ENCODE measurements at regions not wholly inside any gene's neighbourhood (a gene's known extent, or its start where the extent isn't known, plus 50 kb on each side); places are given as distances from the start of the nearest gene placed in this dataset.
"Not testable (repeated sequence)": the region's sequence is repeated elsewhere in the genome, so short reads cannot be mapped to it uniquely, and the experiment has no call there.

DNA sequence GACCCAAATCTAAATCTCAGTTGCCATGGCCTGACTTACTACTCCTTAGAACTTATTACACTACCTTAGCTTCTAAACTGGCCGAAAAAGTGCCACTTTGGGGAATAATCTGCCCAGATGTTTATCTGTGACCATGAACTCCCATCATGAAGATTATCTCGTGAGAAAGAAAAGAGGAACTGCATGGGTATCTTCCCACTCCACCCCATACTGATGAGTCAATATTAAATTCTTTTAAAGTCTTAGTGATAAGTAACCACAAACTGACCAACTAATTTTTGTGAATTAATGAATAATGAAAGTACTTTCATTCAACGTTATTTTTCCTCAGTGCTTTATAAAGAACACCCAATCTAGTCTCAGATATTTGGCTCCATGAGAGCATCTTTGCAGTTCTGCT, 493.5 kb downstream of the EBF1 start:
- intact Hi-C loops (cut with micrococcal nuclease): no loop called here

GRCh38 chr5:158602981-158603380, 496.7 kb downstream of the EBF1 start:
- intact Hi-C loops (cut with micrococcal nuclease): no loop called here

- intact Hi-C loops (cut with micrococcal nuclease): no loop called here
These were observed 498.6 kb downstream of the EBF1 start for GRCh38 chr5:158601118-158601517.

DNA sequence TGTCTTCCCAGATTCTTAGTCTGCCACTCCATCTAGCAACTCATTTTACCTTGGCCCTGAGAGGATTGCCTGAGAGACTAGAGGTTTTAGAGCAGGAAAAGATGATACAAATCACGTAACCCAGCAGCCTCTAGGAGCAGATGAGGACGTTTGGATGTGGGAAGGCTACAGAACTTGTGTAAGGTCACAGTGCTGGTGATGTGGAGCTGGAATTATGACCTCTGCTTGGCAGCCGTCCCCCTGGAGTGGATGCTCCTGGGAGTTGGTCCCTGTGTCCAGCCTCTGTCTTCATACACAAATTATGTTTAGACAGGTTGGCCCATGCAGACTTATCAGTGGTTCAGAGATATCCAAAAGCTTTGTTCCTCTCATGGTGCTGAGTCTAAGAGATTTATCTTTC, 499.0 kb downstream of the EBF1 start:
- intact Hi-C loops (cut with micrococcal nuclease): no loop called here

DNA sequence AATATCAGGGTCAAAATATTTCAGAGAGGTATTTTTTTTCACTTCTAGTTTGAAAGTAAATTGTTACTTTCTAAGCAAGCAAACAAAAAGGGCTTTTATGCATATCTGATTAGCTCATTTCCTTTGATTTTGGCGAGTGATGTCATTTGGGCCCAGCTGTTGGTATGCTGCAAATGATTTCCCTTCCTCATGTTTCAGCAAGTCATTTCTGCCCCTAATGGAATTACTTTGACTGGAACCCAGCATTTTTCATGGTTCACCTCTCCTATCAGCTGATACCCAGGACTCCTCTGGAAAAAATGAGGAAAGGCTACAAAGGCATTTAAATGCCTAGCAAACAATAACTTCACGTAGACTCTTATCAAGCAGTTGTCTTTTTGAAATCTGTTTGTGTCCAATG, 500.6 kb downstream of the EBF1 start:
- intact Hi-C loops (cut with micrococcal nuclease): no loop called here

- intact Hi-C loops (cut with micrococcal nuclease): no loop called here
These were observed 505.0 kb downstream of the EBF1 start for GRCh38 chr5:158594595-158595242.

GRCh38 chr5:158593925-158594324, 505.8 kb downstream of the EBF1 start:
- intact Hi-C loops (cut with micrococcal nuclease): no loop called here

DNA sequence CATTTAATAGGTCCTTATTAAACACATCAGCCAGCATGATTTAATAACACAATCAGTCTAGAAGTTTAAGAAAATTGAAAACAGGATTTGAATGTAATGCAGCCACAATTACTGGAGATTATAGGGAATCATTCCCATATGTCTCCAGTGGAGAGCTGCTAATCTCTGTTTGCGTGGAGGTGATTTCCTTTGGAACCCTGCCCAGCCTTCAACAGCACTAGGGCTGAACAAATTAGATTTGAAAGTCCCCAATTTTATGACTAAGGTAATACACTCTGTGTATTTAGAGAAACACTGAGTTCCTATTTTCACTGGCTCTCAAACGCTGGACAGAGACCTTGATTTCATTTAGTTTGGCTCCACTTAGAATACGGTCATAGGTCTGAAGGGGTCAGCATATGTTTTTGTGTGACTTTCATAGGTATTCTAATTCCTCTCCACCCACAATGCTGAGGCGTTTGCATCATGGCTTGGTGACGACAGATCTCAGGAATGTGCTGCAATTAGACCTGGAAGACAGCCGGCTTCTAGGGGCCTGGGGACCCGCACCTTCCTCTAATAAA, 508.3 kb downstream of the EBF1 start:
- intact Hi-C loops (cut with micrococcal nuclease): no loop called here

GRCh38 chr5:158590746-158591300, 508.9 kb downstream of the EBF1 start:
- intact Hi-C loops (cut with micrococcal nuclease): no loop called here

DNA sequence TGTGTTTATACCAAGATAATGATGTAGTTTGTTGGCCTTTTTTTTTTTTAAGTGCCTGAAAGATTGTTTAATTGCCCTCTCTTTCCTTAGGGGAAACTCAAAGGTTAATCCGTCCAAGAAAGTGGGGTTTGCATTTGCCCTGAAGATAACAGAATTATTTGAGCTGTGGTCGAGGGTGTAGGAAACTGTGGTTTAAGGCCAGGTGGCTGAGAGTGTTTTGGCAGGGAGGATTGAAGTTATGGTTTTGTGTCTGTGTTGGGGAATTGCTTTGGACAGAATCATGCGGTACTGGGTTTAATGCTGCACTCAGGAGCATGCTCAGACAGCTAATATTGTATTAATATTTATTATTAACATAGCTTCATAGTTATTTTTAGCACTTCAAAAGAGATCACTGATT, 509.8 kb downstream of the EBF1 start:
- intact Hi-C loops (cut with micrococcal nuclease): no loop called here

- intact Hi-C loops (cut with micrococcal nuclease): no loop called here
These were observed 511.1 kb downstream of the EBF1 start for GRCh38 chr5:158588617-158589016.

DNA sequence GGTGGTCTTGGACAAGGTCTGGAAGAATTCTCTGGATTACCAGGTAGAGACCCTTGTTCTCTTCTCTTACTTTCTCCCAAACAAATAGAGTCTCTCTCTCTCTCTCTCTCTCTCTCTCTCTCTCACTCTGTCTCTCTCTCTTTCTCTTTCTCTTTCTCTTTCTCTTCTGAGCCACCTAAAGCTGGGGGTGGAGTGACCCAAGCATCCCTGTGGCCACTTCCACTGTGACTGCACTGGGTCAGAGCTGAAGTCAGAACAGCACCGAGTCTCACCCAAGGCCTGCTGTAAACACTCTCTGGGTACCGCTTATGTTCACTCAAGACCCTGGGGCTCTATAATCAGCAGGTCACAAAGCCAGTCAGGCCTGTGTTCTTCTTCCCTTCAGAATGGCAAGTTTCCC, 513.7 kb downstream of the EBF1 start:
- intact Hi-C loops (cut with micrococcal nuclease): no loop called here

DNA sequence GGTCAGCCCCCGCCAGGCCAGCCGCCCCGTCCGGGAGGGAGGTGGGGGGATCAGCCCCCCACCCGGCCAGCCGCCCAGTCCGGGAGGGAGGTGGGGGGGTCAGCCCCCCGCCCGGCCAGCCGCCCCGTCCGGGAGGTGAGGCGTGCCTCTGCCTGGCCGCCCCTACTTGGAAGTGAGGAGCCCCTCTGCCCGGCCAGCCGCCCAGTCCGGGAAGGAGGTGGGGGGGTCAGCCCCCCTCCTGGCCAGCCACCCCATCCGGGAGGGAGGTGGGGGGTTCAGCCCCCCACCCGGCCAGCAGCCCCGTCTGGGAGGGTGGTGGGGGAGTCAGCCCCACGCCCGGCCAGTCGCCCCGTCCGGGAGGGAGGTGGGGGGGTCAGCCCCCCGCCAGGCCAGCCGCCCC, 517.0 kb downstream of the EBF1 start:
- intact Hi-C loops (cut with micrococcal nuclease): not testable (repeated sequence)

GRCh38 chr5:158573829-158574228, 525.9 kb downstream of the EBF1 start:
- intact Hi-C loops (cut with micrococcal nuclease): no loop called here

GRCh38 chr5:158570502-158570901, 529.2 kb downstream of the EBF1 start:
- intact Hi-C loops (cut with micrococcal nuclease): no loop called here

- intact Hi-C loops (cut with micrococcal nuclease): no loop called here
These were observed 530.2 kb downstream of the EBF1 start for GRCh38 chr5:158569534-158569933.

- intact Hi-C loops (cut with micrococcal nuclease): no loop called here
These were observed 534.5 kb downstream of the EBF1 start for GRCh38 chr5:158565017-158565789.

DNA sequence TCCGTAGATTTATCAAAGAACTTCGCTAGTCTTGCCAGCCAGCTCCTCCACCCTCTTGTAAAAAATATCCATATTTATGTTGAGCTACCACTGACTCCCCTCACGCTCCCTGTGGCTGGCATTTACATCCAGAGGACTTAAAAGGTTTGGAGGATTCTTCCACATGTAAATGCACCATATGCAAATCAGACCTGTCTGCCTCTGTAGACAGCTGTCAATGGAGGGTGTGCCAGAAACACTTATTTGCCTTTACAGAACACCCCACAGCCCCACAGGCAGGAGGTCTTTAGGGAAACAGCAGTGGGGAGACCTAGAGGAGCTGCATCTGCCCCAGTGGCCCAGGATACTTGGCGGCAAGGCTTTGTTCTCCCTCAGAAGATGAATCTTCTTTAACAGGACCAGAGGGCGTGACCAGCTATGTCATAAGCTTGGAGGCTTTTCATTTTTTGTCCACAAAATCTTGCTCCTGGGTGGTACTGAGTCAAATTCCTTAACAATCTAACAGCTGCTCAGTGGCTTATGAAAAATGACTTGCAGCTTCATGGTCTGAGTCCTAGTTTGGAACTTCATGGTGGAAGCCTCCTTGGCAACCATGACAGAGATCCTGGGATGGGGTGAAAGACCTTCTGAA, 535.8 kb downstream of the EBF1 start:
- intact Hi-C loops (cut with micrococcal nuclease): no loop called here

DNA sequence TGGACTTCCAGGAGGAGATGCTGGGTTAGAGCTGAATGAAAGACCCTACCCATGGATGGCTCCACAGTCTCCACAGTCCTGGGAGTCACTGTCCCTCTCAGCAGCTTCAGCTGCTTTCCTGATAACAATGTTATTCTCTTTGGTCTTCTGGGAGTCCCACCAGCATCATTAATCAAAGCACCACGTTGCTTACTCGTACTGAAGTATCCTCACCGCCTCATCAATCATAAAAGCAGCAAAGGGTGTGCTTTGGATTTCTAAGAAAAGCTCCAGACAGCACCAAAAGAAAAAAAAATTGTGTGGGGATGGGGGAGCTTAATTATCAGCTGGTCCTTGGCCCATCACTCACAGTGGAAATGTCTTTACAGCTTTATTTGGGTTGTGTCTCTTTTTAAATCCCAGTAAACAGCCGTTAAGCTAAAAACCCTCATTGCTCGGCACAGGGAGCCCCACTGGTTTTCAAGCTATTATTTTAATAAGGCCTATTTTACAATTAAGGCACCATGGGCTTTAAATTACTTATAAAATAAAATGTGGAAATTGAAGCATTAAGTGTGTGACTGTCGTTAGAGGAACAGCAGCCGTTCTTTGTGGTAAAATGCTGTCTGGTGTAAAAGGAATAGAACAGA, 538.0 kb downstream of the EBF1 start:
- intact Hi-C loops (cut with micrococcal nuclease): no loop called here

- intact Hi-C loops (cut with micrococcal nuclease): no loop called here
These were observed 539.5 kb downstream of the EBF1 start for GRCh38 chr5:158560170-158560569.

DNA sequence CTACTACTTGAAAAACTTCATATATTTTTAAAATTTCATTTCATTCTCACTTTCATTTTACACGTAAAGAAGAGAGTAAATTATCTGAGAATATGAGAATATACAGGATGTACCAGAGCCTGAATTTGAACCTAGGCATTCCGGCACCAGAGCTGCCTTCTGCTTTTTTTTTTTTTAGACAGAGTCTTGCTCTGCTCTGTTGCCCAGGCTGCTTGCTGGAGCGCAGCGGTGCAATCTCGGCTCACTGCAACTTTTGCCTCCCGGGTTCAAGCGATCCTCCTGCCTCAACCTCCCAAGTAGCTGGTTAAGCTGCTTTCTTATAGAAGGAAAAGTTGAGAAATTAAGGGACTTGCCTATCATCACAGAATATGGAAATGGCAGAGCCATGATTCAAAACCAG, 540.1 kb downstream of the EBF1 start:
- intact Hi-C loops (cut with micrococcal nuclease): no loop called here

- intact Hi-C loops (cut with micrococcal nuclease): no loop called here
These were observed 540.6 kb downstream of the EBF1 start for GRCh38 chr5:158559066-158559465.

Measured in T-helper 2 cell treated with Interferon-gamma antibody and Interleukin-4, amounts not matched to agents 100 ng/mL and 5 ng/mL, for 36 hours (primary cell).